GM12878 (cell line): ENCODE measurements at regions not wholly inside any gene's neighbourhood (a gene's known extent, or its start where the extent isn't known, plus 50 kb on each side); places are given as distances from the start of the nearest gene placed in this dataset.

Experiments used
- ATAC-seq: fragments of 200-7000 bp; cut with Tn5 transposase; 3 replicates; pipeline ENCODE4 v1.9.1; 2020; ENCODE audit warnings: mild to moderate bottlenecking, moderate library complexity
- BruUV-seq: library from RNA; stranded (reverse); fragments of 400-500 nt; replicated peaks from 2 replicates; lab custom pipeline; 2021; lab: Mats Ljungman, UMichigan
- CTCF ChIA-PET: fragments of 300-600 bp; sonication (Branson Sonifier 250); formaldehyde crosslinking; extraction: SDS; loops from one replicate; lab custom pipeline; 2021; ENCODE audit warnings: inconsistent platforms; lab: Yijun Ruan, JAX
- POLR2A ChIA-PET: fragments of 350-600 bp; formaldehyde crosslinking; extraction: SDS; loops from one replicate; lab custom pipeline; 2021; ENCODE audit warnings: inconsistent platforms; lab: Charles Lee
- RAD21 ChIA-PET: fragments of 300-600 bp; sonication (Branson Sonifier 250); formaldehyde crosslinking; loops from one replicate; lab custom pipeline; 2023; ENCODE audit warnings: antibody characterized with exemption; ENCODE audit not compliant: unreplicated experiment; lab: Charles Lee
- SMC1A ChIA-PET: fragments of 300-600 bp; sonication (Branson Sonifier 250); formaldehyde crosslinking; loops from one replicate; lab custom pipeline; 2023; ENCODE audit not compliant: unreplicated experiment, uncharacterized antibody; lab: Charles Lee
- DNase-seq: peaks from one replicate; pipeline ENCODE4 v3.0.0-alpha.2; 2011; ENCODE audit warnings: low read depth, low spot score
- FAIRE-seq: peaks from 3 replicates; lab custom pipeline; 2011; peaks lifted over from hg19 to GRCh38; lab: Jason Lieb, UNC
- H2AFZ ChIP-seq: 2 replicates; pipeline ENCODE4 v1.6.0; 2011; ENCODE audit warnings: low read depth, low read length, control low read depth; ENCODE audit not compliant: control insufficient read depth
- H3K27ac ChIP-seq: 2 replicates; pipeline ENCODE4 v1.5.1; 2011; ENCODE audit warnings: control low read depth; ENCODE audit not compliant: control insufficient read depth, insufficient read depth
- H3K27me3 ChIP-seq, 2 experiments: replicated peaks in 1 of 2; 2 replicates each; pipeline versions ENCODE4 v1.6.0 to v1.6.1; 2011; ENCODE audit warnings: low read length in 1 of 2; ENCODE audit not compliant: control insufficient read depth in 2 of 2, insufficient read depth in 2 of 2
- H3K36me3 ChIP-seq, 2 experiments: 2 replicates each; pipeline ENCODE4 v1.5.1; 2011; ENCODE audit warnings: low read length in 1 of 2; ENCODE audit not compliant: control insufficient read depth in 2 of 2, insufficient read depth in 2 of 2
- H3K4me1 ChIP-seq: 2 replicates; pipeline ENCODE4 v1.6.1; 2011; ENCODE audit warnings: mild to moderate bottlenecking, low read length, moderate library complexity, mixed read lengths; ENCODE audit not compliant: control insufficient read depth, insufficient read depth
- H3K4me2 ChIP-seq: 2 replicates; pipeline ENCODE4 v1.6.0; 2011; ENCODE audit warnings: control low read depth; ENCODE audit not compliant: control insufficient read depth, insufficient read depth
- H3K4me3 ChIP-seq: fragments of 200-600 bp; sonication (generic); 2 replicates; pipeline ENCODE4 v1.5.1; 2016
- H3K79me2 ChIP-seq: 2 replicates; pipeline ENCODE4 v1.6.0; 2011; ENCODE audit warnings: low read length; ENCODE audit not compliant: control insufficient read depth, insufficient read depth
- H3K9ac ChIP-seq: 2 replicates; pipeline ENCODE4 v1.8.0; 2011; ENCODE audit warnings: low read length, control low read depth, mixed read lengths; ENCODE audit not compliant: control insufficient read depth, insufficient read depth
- H3K9me3 ChIP-seq: replicated peaks from 3 replicates; pipeline ENCODE4 v1.5.1; 2011; ENCODE audit warnings: mild to moderate bottlenecking, low read length; ENCODE audit not compliant: control insufficient read depth, insufficient read depth
- H4K20me1 ChIP-seq: 2 replicates; pipeline ENCODE4 v1.6.0; 2011; ENCODE audit not compliant: control insufficient read depth, insufficient read depth
- CTCF ChIP-seq, 3 experiments: IDR thresholded peaks in 2 of 3; conservative IDR thresholded peaks in 1 of 3; 2 replicates each; pipeline ENCODE4 v1.5.1; 2011; ENCODE audit warnings: low read depth in 3 of 3, low read length in 3 of 3, mild to moderate bottlenecking in 3 of 3, control low read depth in 2 of 3, moderate library complexity in 2 of 3, inconsistent platforms in 1 of 3, mixed read lengths in 1 of 3; ENCODE audit not compliant: control insufficient read depth in 2 of 3, insufficient read depth in 1 of 3; ENCODE audit errors: extremely low read depth in 1 of 3
- EED ChIP-seq: sonication (generic); IDR thresholded peaks from 2 replicates; pipeline ENCODE4 v1.6.1; 2016; ENCODE audit warnings: antibody characterized with exemption, low read depth
- ETV6 ChIP-seq, 2 experiments: fragments of 450-650 bp in 1 of 2; IDR thresholded peaks in 1 of 2; conservative IDR thresholded peaks in 1 of 2; 2 replicates each; pipeline ENCODE4 v1.6.1; 2014; ENCODE audit warnings: antibody characterized with exemption in 1 of 2, borderline replicate concordance in 1 of 2, low read depth in 1 of 2, mild to moderate bottlenecking in 1 of 2, moderate library complexity in 1 of 2
- IRF3 ChIP-seq: fragments of 450-650 bp; IDR thresholded peaks from 2 replicates; pipeline ENCODE4 v1.6.1; 2014; ENCODE audit warnings: mild to moderate bottlenecking
- IRF5 ChIP-seq: fragments of 450-650 bp; IDR thresholded peaks from 2 replicates; pipeline ENCODE4 v1.6.1; 2017; ENCODE audit warnings: borderline replicate concordance
- PAX8 ChIP-seq: fragments of 450-650 bp; IDR thresholded peaks from 2 replicates; pipeline ENCODE4 v1.6.1; 2017; ENCODE audit warnings: mild to moderate bottlenecking, moderate library complexity
- RAD51 ChIP-seq: fragments of 450-650 bp; IDR thresholded peaks from 2 replicates; pipeline ENCODE4 v1.6.1; 2016; ENCODE audit warnings: moderate library complexity, mild to moderate bottlenecking, inconsistent platforms
- RELA ChIP-seq: fragments of 450-650 bp; IDR thresholded peaks from 2 replicates; pipeline ENCODE4 v1.8.0; 2014; ENCODE audit warnings: borderline replicate concordance; ENCODE audit not compliant: partially characterized antibody
- RELB ChIP-seq: fragments of 450-650 bp; IDR thresholded peaks from 2 replicates; pipeline ENCODE4 v1.6.1; 2017; ENCODE audit warnings: low read depth, mild to moderate bottlenecking, moderate library complexity
- SIN3A ChIP-seq: IDR thresholded peaks from 2 replicates; pipeline ENCODE4 v1.6.1; 2012; ENCODE audit warnings: low read depth, low read length, improper control_type of control experiment
- SRF ChIP-seq, 2 experiments: IDR thresholded peaks; 2 replicates each; pipeline ENCODE4 v1.6.1; 2011; ENCODE audit warnings: low read depth in 2 of 2, low read length in 2 of 2, mild to moderate bottlenecking in 1 of 2, moderate library complexity in 1 of 2
- USF2 ChIP-seq: IDR thresholded peaks from 2 replicates; pipeline ENCODE4 v1.6.1; 2011; ENCODE audit warnings: low read depth, low read length, improper control_type of control experiment, borderline replicate concordance
- ZNF687 ChIP-seq: fragments of 450-650 bp; IDR thresholded peaks from 2 replicates; pipeline ENCODE4 v1.6.1; 2017; ENCODE audit warnings: mild to moderate bottlenecking, moderate library complexity
- WGBS: methylation state at CpG from one replicate; pipeline ENCODE4 v1.1.6; 2016; ENCODE audit warnings: low lambda C conversion rate; ENCODE audit not compliant: insufficient replicate concordance, insufficient coverage; ENCODE audit errors: missing lambda C conversion rate; 5-methylcytosine and 5-hydroxymethylcytosine counted together
- in situ Hi-C: fragments of 300-500 bp; cut with MboI; formaldehyde crosslinking; loops from 9 replicates; pipeline ENCODE4 v1.14.3; 2018; ENCODE audit warnings: mixed read lengths
- intact Hi-C: fragments of 100-400 bp; cut with micrococcal nuclease; formaldehyde crosslinking; loops from one replicate; pipeline ENCODE4 v1.14.2; 2022; ENCODE audit not compliant: unreplicated experiment

GRCh38 chr18:44558767-44559166 lies 121.9 kb upstream of the SETBP1 start:
- FAIRE-seq (no peak), ATAC-seq (no peak), DNase-seq (no peak)
- Histone ChIP-seq H3K4me1 (0 out of 2 replicates have a peak, but pooled peaks cover 3% of the 10 kb centered on the region), H3K9ac (no peak overlapping the region), H3K27me3 (no peaks in the 10 kb centered on the region; a peak in 1 of 4 replicates), H3K4me2 (no peak overlapping the region), H3K27ac (no peak overlapping the region), H3K4me3 (no peak overlapping the region), H2AFZ (no peak overlapping the region), H4K20me1 (no peaks in the 10 kb centered on the region), H3K36me3 (no peaks in the 10 kb centered on the region), H3K9me3 (no peaks in the 10 kb centered on the region), H3K79me2 (no peaks in the 10 kb centered on the region)
- no TSS peak for BruUV-seq
- ChIA-PET CTCF (no interaction called here), RAD21 (no interaction called here), SMC1A (interaction anchor here (1.6 kb wide), 1 partner anchor 17 kb away, joined by 3 read pairs; no protein-coding TSS in a partner anchor), POLR2A (no interaction called here)
- in situ Hi-C loops (no loop called here), intact Hi-C loops (no loop called here)
- WGBS: 0% methylated on average over 1 of the region's 1 CpG
- TF ChIP-seq EED: no peak
- TF ChIP-seq USF2: no peak
- TF ChIP-seq RELA: no peak
- TF ChIP-seq CTCF (IDR thresholded peaks at IDR 0.05 in 2 of 3, conservative IDR thresholded peaks at IDR 0.05 in 1 of 3; ENCODE audit: control insufficient read depth in 2 of 3, extremely low read depth in 1 of 3, insufficient read depth in 1 of 3, low read depth in 3 of 3, low read length in 3 of 3): no peak
- TF ChIP-seq PAX8: no peak
- no peak for TF ChIP-seq IRF5
- TF ChIP-seq ETV6 (conservative IDR thresholded peaks at IDR 0.05 in 1 of 2, IDR thresholded peaks at IDR 0.05 in 1 of 2; ENCODE audit: borderline replicate concordance in 1 of 2, low read depth in 1 of 2): no peak
- TF ChIP-seq IRF3: no peak
- no peak for TF ChIP-seq SIN3A
- TF ChIP-seq SRF (IDR thresholded peaks at IDR 0.05; ENCODE audit: low read depth in 2 of 2, low read length in 2 of 2): no peak
- no peak for TF ChIP-seq RAD51
- no peak for TF ChIP-seq ZNF687
- TF ChIP-seq RELB: no peak
